ENCODE measurements at regions not wholly inside any gene's neighbourhood (a gene's known extent, or its start where the extent isn't known, plus 50 kb on each side); places are given as distances from the start of the nearest gene placed in this dataset.

- no peak for TF ChIP-seq CTCF (IDR thresholded peaks at IDR 0.05)
- no peak for TF ChIP-seq EZH2 (IDR thresholded peaks at IDR 0.05; ENCODE audit: borderline replicate concordance, insufficient read depth, low read depth, low read length, poor library complexity, severe bottlenecking)
These were observed 733.0 kb downstream of the GRIK2 start for GRCh38 chr6:102126488-102126887.

All from B cell (primary cell).